ENCODE measurements at regions not wholly inside any gene's neighbourhood (a gene's known extent, or its start where the extent isn't known, plus 50 kb on each side); places are given as distances from the start of the nearest gene placed in this dataset.

DNA sequence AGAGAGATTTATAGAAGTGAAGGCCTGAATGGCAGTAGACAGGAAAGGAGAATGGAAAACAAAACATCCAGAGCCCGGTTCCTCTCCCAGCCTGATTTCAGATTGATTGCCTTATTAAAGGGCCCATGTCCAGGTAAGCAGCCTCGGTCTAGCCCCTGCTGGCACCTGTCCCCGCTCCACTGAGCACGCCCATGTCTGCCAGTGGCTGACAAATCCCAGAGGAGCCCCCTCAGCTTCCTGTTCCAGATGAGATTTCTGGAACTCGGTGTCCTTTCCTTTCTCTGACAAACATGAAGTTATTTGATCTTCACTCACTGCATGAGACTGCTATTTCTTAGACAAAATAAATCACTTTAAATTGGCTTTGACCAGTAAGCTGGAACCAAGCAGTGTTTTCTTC is 187.0 kb upstream of the ADCY2 start:
- TF ChIP-seq, protein P1, sequence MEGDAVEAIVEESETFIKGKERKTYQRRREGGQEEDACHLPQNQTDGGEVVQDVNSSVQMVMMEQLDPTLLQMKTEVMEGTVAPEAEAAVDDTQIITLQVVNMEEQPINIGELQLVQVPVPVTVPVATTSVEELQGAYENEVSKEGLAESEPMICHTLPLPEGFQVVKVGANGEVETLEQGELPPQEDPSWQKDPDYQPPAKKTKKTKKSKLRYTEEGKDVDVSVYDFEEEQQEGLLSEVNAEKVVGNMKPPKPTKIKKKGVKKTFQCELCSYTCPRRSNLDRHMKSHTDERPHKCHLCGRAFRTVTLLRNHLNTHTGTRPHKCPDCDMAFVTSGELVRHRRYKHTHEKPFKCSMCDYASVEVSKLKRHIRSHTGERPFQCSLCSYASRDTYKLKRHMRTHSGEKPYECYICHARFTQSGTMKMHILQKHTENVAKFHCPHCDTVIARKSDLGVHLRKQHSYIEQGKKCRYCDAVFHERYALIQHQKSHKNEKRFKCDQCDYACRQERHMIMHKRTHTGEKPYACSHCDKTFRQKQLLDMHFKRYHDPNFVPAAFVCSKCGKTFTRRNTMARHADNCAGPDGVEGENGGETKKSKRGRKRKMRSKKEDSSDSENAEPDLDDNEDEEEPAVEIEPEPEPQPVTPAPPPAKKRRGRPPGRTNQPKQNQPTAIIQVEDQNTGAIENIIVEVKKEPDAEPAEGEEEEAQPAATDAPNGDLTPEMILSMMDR (IDR thresholded peaks at IDR 0.05): no peak
- no peak for TF ChIP-seq EZH2 (IDR thresholded peaks at IDR 0.05; ENCODE audit: borderline replicate concordance, insufficient read depth, low read depth, low read length, poor library complexity, severe bottlenecking)
